Tibial nerve (tissue), 4 donors: ENCODE measurements at regions not wholly inside any gene's neighbourhood (a gene's known extent, or its start where the extent isn't known, plus 50 kb on each side); places are given as distances from the start of the nearest gene placed in this dataset.

Source experiments
- EP300 ChIP-seq, 2 donors: sonication (generic); formaldehyde crosslinking; IDR thresholded peaks; one replicate each; pipeline ENCODE4 v1.6.1; 2017; ENCODE audit warnings: antibody characterized with exemption in 2 of 2, mild to moderate bottlenecking in 1 of 2
- POLR2A ChIP-seq, 2 donors: fragments of 450-650 bp; IDR thresholded peaks; one replicate each; pipeline ENCODE4 v1.6.1; 2017; ENCODE audit warnings: antibody characterized with exemption in 2 of 2, mild to moderate bottlenecking in 2 of 2, moderate library complexity in 2 of 2
- TF ChIP-seq, protein P1 (sequence below), 5 experiments: fragments of 200-600 bp in 3 of 5; fragments of 450-650 bp in 2 of 5; sonication (generic) in 3 of 5; IDR thresholded peaks; one replicate each; pipeline ENCODE4 v1.5.1; 2016 to 2019; ENCODE audit warnings: antibody characterized with exemption in 5 of 5, mild to moderate bottlenecking in 3 of 5, moderate library complexity in 2 of 5

DNA sequence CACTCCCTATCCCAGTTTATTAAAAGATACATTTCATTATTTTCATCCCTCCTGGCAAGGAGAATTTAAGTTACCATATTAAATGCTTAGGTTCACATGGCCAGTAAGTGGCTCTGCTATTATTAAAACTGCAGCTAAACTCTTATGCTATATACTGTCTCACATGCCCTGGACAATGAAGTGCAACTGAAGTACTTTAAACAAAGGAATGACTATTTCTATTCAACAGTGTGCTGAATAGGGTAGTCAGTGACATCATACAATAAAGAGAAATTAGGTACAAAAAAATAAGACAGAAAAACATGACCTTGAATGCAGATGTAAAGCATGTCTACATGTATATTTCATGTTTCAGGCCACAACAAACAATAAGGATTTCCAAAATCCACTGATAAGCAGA lies 282.6 kb upstream of the SMC2 start:
- no peak for TF ChIP-seq POLR2A (IDR thresholded peaks at IDR 0.05)
- TF ChIP-seq, protein P1, sequence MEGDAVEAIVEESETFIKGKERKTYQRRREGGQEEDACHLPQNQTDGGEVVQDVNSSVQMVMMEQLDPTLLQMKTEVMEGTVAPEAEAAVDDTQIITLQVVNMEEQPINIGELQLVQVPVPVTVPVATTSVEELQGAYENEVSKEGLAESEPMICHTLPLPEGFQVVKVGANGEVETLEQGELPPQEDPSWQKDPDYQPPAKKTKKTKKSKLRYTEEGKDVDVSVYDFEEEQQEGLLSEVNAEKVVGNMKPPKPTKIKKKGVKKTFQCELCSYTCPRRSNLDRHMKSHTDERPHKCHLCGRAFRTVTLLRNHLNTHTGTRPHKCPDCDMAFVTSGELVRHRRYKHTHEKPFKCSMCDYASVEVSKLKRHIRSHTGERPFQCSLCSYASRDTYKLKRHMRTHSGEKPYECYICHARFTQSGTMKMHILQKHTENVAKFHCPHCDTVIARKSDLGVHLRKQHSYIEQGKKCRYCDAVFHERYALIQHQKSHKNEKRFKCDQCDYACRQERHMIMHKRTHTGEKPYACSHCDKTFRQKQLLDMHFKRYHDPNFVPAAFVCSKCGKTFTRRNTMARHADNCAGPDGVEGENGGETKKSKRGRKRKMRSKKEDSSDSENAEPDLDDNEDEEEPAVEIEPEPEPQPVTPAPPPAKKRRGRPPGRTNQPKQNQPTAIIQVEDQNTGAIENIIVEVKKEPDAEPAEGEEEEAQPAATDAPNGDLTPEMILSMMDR (IDR thresholded peaks at IDR 0.05): no peak
- TF ChIP-seq EP300 (IDR thresholded peaks at IDR 0.05): no peak
